ENCODE measurements at regions not wholly inside any gene's neighbourhood (a gene's known extent, or its start where the extent isn't known, plus 50 kb on each side); places are given as distances from the start of the nearest gene placed in this dataset.
"Not testable (repeated sequence)": the region's sequence is repeated elsewhere in the genome, so short reads cannot be mapped to it uniquely, and the experiment has no call there.

- no peak for DNase-seq
These were observed 457.5 kb downstream of the EDEM1 start for GRCh38 chr3:5644773-5645670.

GRCh38 chr3:5645692-5646410 is 458.3 kb downstream of the EDEM1 start:
- DNase-seq: no peak

- no peak for DNase-seq
These were observed 462.8 kb downstream of the EDEM1 start for GRCh38 chr3:5650303-5650702.

GRCh38 chr3:5651351-5651750 is 463.8 kb downstream of the EDEM1 start:
- no peak for DNase-seq

- DNase-seq: no peak
These were observed 466.1 kb downstream of the EDEM1 start for GRCh38 chr3:5653426-5654143.

- DNase-seq: no peak
These were observed 469.6 kb downstream of the EDEM1 start for GRCh38 chr3:5657106-5657505.

- no peak for DNase-seq
These were observed 476.1 kb downstream of the EDEM1 start for GRCh38 chr3:5663601-5664000.

- no peak for DNase-seq
These were observed 478.9 kb downstream of the EDEM1 start for GRCh38 chr3:5666455-5666854.

- no peak for DNase-seq
These were observed 486.0 kb downstream of the EDEM1 start for GRCh38 chr3:5673521-5673920.

- no peak for DNase-seq
These were observed 487.8 kb downstream of the EDEM1 start for GRCh38 chr3:5675319-5675718.

GRCh38 chr3:5677555-5677954 is 490.0 kb downstream of the EDEM1 start:
- DNase-seq: no peak

GRCh38 chr3:5678248-5678647 is 490.7 kb downstream of the EDEM1 start:
- no peak for DNase-seq

GRCh38 chr3:5678844-5679243 is 491.3 kb downstream of the EDEM1 start:
- DNase-seq: no peak

GRCh38 chr3:5687230-5687629 is 499.7 kb downstream of the EDEM1 start:
- no peak for DNase-seq

- no peak for DNase-seq
These were observed 503.0 kb downstream of the EDEM1 start for GRCh38 chr3:5690490-5690889.

GRCh38 chr3:5690904-5691532 is 503.5 kb downstream of the EDEM1 start:
- no peak for DNase-seq

- DNase-seq: no peak
These were observed 504.9 kb downstream of the EDEM1 start for GRCh38 chr3:5692446-5692845.

GRCh38 chr3:5694266-5694665 is 506.8 kb downstream of the EDEM1 start:
- DNase-seq: no peak

- DNase-seq: no peak
These were observed 511.3 kb downstream of the EDEM1 start for GRCh38 chr3:5698851-5699250.

- no peak for DNase-seq
These were observed 511.8 kb downstream of the EDEM1 start for GRCh38 chr3:5699313-5699712.

GRCh38 chr3:5699811-5700210 is 512.3 kb downstream of the EDEM1 start:
- DNase-seq: no peak

GRCh38 chr3:5701005-5701404 is 513.5 kb downstream of the EDEM1 start:
- not testable (repeated sequence) for DNase-seq

- no peak for DNase-seq
These were observed 520.3 kb downstream of the EDEM1 start for GRCh38 chr3:5707794-5708193.
